ENCODE measurements at regions not wholly inside any gene's neighbourhood (a gene's known extent, or its start where the extent isn't known, plus 50 kb on each side); places are given as distances from the start of the nearest gene placed in this dataset.

GRCh38 chr13:67466569-67466968 is 236.4 kb upstream of the PCDH9 start:
- TF ChIP-seq EP300 (IDR thresholded peaks at IDR 0.05; ENCODE audit: borderline replicate concordance) = no peak
- TF ChIP-seq TAF1 (IDR thresholded peaks at IDR 0.05; ENCODE audit: low read depth) = no peak
- TF ChIP-seq TEAD4 (IDR thresholded peaks at IDR 0.05) = no peak
- no peak for TF ChIP-seq CREB1 (IDR thresholded peaks at IDR 0.05; ENCODE audit: low read depth)
- no peak for TF ChIP-seq REST (IDR thresholded peaks at IDR 0.05; ENCODE audit: low read depth)
